Activated CD4-positive, alpha-beta T cell treated with anti-CD3 and anti-CD28 coated beads, Interleukin-2, amount 10 ng/mL, durations not matched to agents 7 days and 5 days (primary cell): ENCODE measurements at regions not wholly inside any gene's neighbourhood (a gene's known extent, or its start where the extent isn't known, plus 50 kb on each side); places are given as distances from the start of the nearest gene placed in this dataset.

Experiments
- CTCF ChIA-PET: fragments of 350-600 bp; sonication (Branson Sonifier 250); formaldehyde crosslinking; loops from one replicate; lab custom pipeline; 2021; ENCODE audit warnings: antibody characterized with exemption; lab: Charles Lee
- POLR2A ChIA-PET: fragments of 350-600 bp; sonication (Branson Sonifier 250); formaldehyde crosslinking; loops from one replicate; lab custom pipeline; 2021; ENCODE audit warnings: antibody characterized with exemption; lab: Charles Lee
- DNase-seq: peaks from one replicate; pipeline ENCODE4 v3.0.0-alpha.2; 2020
- H3K27ac Mint-ChIP-seq: one replicate; pipeline ENCODE4 v1.8.0; 2021; ENCODE audit warnings: mild to moderate bottlenecking, moderate library complexity, mixed read lengths
- H3K27me3 Mint-ChIP-seq: one replicate; pipeline ENCODE4 v1.8.0; 2021; ENCODE audit warnings: mixed read lengths
- H3K36me3 Mint-ChIP-seq: one replicate; pipeline ENCODE4 v1.8.0; 2021; ENCODE audit warnings: low read depth, mixed read lengths
- H3K4me1 Mint-ChIP-seq: one replicate; pipeline ENCODE4 v1.8.0; 2021; ENCODE audit warnings: mixed read lengths
- H3K4me3 Mint-ChIP-seq: one replicate; pipeline ENCODE4 v1.8.0; 2021; ENCODE audit warnings: mild to moderate bottlenecking, moderate library complexity, mixed read lengths
- H3K9me3 Mint-ChIP-seq: one replicate; pipeline ENCODE4 v1.8.0; 2021; ENCODE audit warnings: mixed read lengths

GRCh38 chr12:82058197-82058596 is 299.0 kb upstream of the PPFIA2 start:
- CTCF ChIA-PET, result no interaction called here
- H3K4me3 Mint-ChIP-seq, result no peak overlapping the region
- DNase-seq, result no peak
- no peak overlapping the region for H3K27ac Mint-ChIP-seq
- no peaks in the 10 kb centered on the region for H3K27me3 Mint-ChIP-seq
- H3K4me1 Mint-ChIP-seq, result no peaks in the 10 kb centered on the region
- no peaks in the 10 kb centered on the region for H3K36me3 Mint-ChIP-seq
- no peaks in the 10 kb centered on the region for H3K9me3 Mint-ChIP-seq
- POLR2A ChIA-PET, result no interaction called here

DNA sequence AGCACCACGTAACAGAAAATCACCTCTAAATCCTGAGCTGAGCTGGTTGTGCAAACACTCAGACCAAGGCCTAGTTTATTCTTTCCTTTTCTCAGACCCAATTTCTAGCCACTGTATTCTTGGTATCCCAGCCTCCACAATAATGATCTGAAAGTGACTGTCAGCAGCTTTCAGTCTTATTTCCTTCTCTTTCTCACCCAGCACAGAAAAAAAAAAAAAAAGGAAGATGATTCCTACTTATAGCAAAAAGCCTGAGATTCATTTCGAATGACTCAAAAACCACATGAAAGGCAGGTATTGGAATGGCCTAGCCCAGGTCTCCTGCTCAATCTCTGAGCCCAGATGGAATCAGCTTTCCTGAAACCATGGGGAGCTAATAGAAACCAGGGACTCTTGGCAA is 298.6 kb upstream of the PPFIA2 start:
- H3K27me3 Mint-ChIP-seq, result no peaks in the 10 kb centered on the region
- no peaks in the 10 kb centered on the region for H3K4me1 Mint-ChIP-seq
- no peak overlapping the region for H3K4me3 Mint-ChIP-seq
- H3K36me3 Mint-ChIP-seq, result no peaks in the 10 kb centered on the region
- CTCF ChIA-PET, result no interaction called here
- H3K9me3 Mint-ChIP-seq, result no peaks in the 10 kb centered on the region
- DNase-seq, result no peak
- H3K27ac Mint-ChIP-seq, result no peak overlapping the region
- POLR2A ChIA-PET, result no interaction called here

DNA sequence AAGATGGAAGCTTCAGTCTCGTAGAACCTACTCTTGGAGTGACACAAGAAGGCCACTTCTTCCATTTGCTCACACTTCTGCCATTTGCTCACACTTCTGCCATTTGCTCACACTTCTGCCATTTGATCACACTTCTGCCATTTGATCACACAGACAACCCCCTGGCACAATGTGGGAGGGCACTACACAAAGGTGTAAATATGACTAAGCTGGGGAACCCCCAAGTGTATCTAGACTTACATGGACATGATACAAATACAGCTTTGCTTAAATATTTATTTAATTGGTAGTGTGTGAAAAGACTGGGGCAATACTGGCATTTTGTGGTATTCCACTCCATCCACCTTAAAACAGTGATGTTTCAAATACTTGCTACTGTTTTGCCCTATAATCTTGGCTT is 296.2 kb upstream of the PPFIA2 start:
- ChIA-PET POLR2A (no interaction called here), CTCF (no interaction called here)
- Mint-ChIP-seq H3K36me3 (no peaks in the 10 kb centered on the region), H3K9me3 (no peaks in the 10 kb centered on the region), H3K4me3 (no peak overlapping the region), H3K4me1 (no peaks in the 10 kb centered on the region), H3K27me3 (no peaks in the 10 kb centered on the region), H3K27ac (no peak overlapping the region)
- DNase-seq, result no peak

- H3K4me1 Mint-ChIP-seq, result no peaks in the 10 kb centered on the region
- no peaks in the 10 kb centered on the region for H3K9me3 Mint-ChIP-seq
- ChIA-PET CTCF (no interaction called here), POLR2A (no interaction called here)
- no peaks in the 10 kb centered on the region for H3K36me3 Mint-ChIP-seq
- no peak overlapping the region for H3K4me3 Mint-ChIP-seq
- H3K27me3 Mint-ChIP-seq, result no peaks in the 10 kb centered on the region
- DNase-seq, result no peak
- H3K27ac Mint-ChIP-seq, result no peak overlapping the region
These were observed 295.4 kb upstream of the PPFIA2 start for GRCh38 chr12:82054566-82054965.

- H3K27me3 Mint-ChIP-seq, result no peaks in the 10 kb centered on the region
- ChIA-PET POLR2A (no interaction called here), CTCF (no interaction called here)
- DNase-seq, result no peak
- no peak overlapping the region for H3K27ac Mint-ChIP-seq
- H3K4me3 Mint-ChIP-seq, result no peak overlapping the region
- no peaks in the 10 kb centered on the region for H3K4me1 Mint-ChIP-seq
- H3K36me3 Mint-ChIP-seq, result no peaks in the 10 kb centered on the region
- no peaks in the 10 kb centered on the region for H3K9me3 Mint-ChIP-seq
These were observed 288.3 kb upstream of the PPFIA2 start for GRCh38 chr12:82047446-82047845.

DNA sequence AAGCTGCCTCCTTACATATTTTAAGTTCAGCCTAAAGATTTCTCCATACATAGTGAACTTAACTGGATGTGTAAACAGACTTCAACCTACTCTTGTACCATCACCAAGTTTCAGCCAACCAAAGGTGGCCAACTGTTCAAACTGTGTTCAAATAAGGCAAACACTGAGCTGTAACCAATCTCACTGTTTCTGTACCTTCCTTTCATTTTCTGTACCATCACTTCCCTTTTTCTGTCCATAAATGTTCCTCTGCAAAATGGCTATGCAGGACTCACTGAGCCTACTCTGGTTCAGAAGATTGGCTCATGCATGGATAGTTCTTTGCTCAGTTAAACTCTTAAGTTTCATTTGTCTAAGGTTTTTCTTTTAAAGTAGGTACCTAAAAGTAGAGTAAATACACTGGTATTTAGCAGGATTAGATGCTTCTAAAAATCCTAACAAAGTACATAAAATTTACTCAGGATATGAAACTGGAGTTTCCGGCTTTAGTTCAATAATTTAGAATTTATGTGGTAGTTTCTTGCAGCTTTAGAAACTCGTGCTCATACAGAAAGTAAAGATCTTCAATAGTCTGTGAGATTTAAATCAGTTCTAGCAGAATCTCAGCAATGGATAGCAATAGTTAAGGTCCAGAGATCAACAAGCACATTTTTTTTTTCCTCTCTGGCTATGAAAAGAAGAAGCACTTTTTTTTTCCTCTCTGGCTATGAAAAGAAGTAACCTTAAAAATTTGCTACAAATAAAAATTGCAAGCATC is 282.0 kb upstream of the PPFIA2 start:
- Mint-ChIP-seq H3K27me3 (peaks cover 2% of the 10 kb centered on the region), H3K9me3 (no peaks in the 10 kb centered on the region), H3K36me3 (no peaks in the 10 kb centered on the region), H3K27ac (no peak overlapping the region), H3K4me1 (no peaks in the 10 kb centered on the region), H3K4me3 (no peak overlapping the region)
- no peak for DNase-seq
- CTCF ChIA-PET, result no interaction called here
- POLR2A ChIA-PET, result no interaction called here

- no peaks in the 10 kb centered on the region for H3K27me3 Mint-ChIP-seq
- POLR2A ChIA-PET, result no interaction called here
- no peaks in the 10 kb centered on the region for H3K36me3 Mint-ChIP-seq
- DNase-seq, result no peak
- no peak overlapping the region for H3K4me3 Mint-ChIP-seq
- CTCF ChIA-PET, result no interaction called here
- no peak overlapping the region for H3K27ac Mint-ChIP-seq
- no peaks in the 10 kb centered on the region for H3K4me1 Mint-ChIP-seq
- H3K9me3 Mint-ChIP-seq, result no peaks in the 10 kb centered on the region
These were observed 275.6 kb upstream of the PPFIA2 start for GRCh38 chr12:82034769-82035168.

- Mint-ChIP-seq H3K27me3 (no peaks in the 10 kb centered on the region), H3K4me3 (no peak overlapping the region), H3K9me3 (no peaks in the 10 kb centered on the region), H3K4me1 (no peaks in the 10 kb centered on the region), H3K27ac (no peak overlapping the region), H3K36me3 (no peaks in the 10 kb centered on the region)
- POLR2A ChIA-PET, result no interaction called here
- DNase-seq, result no peak
- CTCF ChIA-PET, result no interaction called here
These were observed 270.8 kb upstream of the PPFIA2 start for GRCh38 chr12:82029936-82030335.

- H3K9me3 Mint-ChIP-seq, result no peaks in the 10 kb centered on the region
- DNase-seq, result no peak
- CTCF ChIA-PET, result no interaction called here
- POLR2A ChIA-PET, result interaction anchor here (0.6 kb wide), 1 partner anchor 100 kb away, joined by 4 read pairs; no protein-coding TSS in a partner anchor
- no peak overlapping the region for H3K27ac Mint-ChIP-seq
- no peak overlapping the region for H3K4me3 Mint-ChIP-seq
- H3K4me1 Mint-ChIP-seq, result no peaks in the 10 kb centered on the region
- no peaks in the 10 kb centered on the region for H3K36me3 Mint-ChIP-seq
- peaks cover under 1% of the 10 kb centered on the region for H3K27me3 Mint-ChIP-seq
These were observed 269.6 kb upstream of the PPFIA2 start for GRCh38 chr12:82028772-82029171.

DNA sequence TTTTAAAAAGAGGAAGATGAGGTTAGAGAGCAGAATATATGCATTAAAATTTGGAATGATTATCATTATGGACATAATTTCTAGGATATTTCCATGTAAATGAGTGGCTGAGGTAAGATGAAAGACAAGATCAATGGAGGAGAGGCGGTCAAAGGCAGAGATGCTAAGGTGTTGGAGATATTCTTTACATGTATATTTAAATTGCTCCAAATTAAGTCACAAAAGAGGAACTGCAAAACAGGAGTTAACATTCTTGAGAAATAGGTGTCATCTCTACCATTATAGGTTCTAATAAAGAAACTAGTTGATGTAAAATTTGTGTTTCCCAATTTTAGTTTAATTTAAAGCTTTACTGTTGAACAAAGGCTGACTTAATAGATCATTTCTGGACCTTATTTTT is 268.5 kb upstream of the PPFIA2 start:
- no peak overlapping the region for H3K27ac Mint-ChIP-seq
- no peak for DNase-seq
- H3K9me3 Mint-ChIP-seq, result no peaks in the 10 kb centered on the region
- H3K36me3 Mint-ChIP-seq, result no peaks in the 10 kb centered on the region
- peaks cover 2% of the 10 kb centered on the region for H3K27me3 Mint-ChIP-seq
- H3K4me1 Mint-ChIP-seq, result no peaks in the 10 kb centered on the region
- H3K4me3 Mint-ChIP-seq, result no peak overlapping the region
- CTCF ChIA-PET, result no interaction called here
- POLR2A ChIA-PET, result no interaction called here

- Mint-ChIP-seq H3K9me3 (no peaks in the 10 kb centered on the region), H3K27ac (no peak overlapping the region), H3K4me3 (no peak overlapping the region), H3K4me1 (no peaks in the 10 kb centered on the region), H3K36me3 (no peaks in the 10 kb centered on the region), H3K27me3 (peaks cover 2% of the 10 kb centered on the region)
- POLR2A ChIA-PET, result no interaction called here
- no peak for DNase-seq
- CTCF ChIA-PET, result no interaction called here
These were observed 266.3 kb upstream of the PPFIA2 start for GRCh38 chr12:82025462-82025861.

- peak; percentile 8 for DNase-seq
- Mint-ChIP-seq H3K36me3 (no peaks in the 10 kb centered on the region), H3K4me3 (no peak overlapping the region), H3K4me1 (no peaks in the 10 kb centered on the region), H3K9me3 (peaks cover 9% of the 10 kb centered on the region), H3K27me3 (peaks cover 2% of the 10 kb centered on the region), H3K27ac (no peak overlapping the region)
- CTCF ChIA-PET, result no interaction called here
- POLR2A ChIA-PET, result no interaction called here
These were observed 260.4 kb upstream of the PPFIA2 start for GRCh38 chr12:82019533-82019932.

GRCh38 chr12:82015623-82016347 is 256.6 kb upstream of the PPFIA2 start:
- Mint-ChIP-seq H3K27ac (no peak overlapping the region), H3K4me1 (no peaks in the 10 kb centered on the region), H3K9me3 (peaks cover 9% of the 10 kb centered on the region), H3K27me3 (no peaks in the 10 kb centered on the region), H3K4me3 (no peak overlapping the region), H3K36me3 (no peaks in the 10 kb centered on the region)
- DNase-seq, result no peak
- CTCF ChIA-PET, result no interaction called here
- POLR2A ChIA-PET, result no interaction called here
